OCI-LY7 (cell line): ENCODE measurements at regions not wholly inside any gene's neighbourhood (a gene's known extent, or its start where the extent isn't known, plus 50 kb on each side); places are given as distances from the start of the nearest gene placed in this dataset.

Experiments
- BruUV-seq: library from RNA; stranded (reverse); fragments of 400-500 nt; replicated peaks from 2 replicates; lab custom pipeline; 2021; lab: Mats Ljungman, UMichigan
- CTCF ChIA-PET: fragments of 300-600 bp; sonication (Branson Sonifier 250); formaldehyde crosslinking; loops from one replicate; lab custom pipeline; 2022; ENCODE audit warnings: antibody characterized with exemption; ENCODE audit not compliant: unreplicated experiment; lab: Charles Lee
- POLR2A ChIA-PET: fragments of 300-600 bp; sonication (Branson Sonifier 250); formaldehyde crosslinking; loops from one replicate; lab custom pipeline; 2022; ENCODE audit warnings: antibody characterized with exemption; lab: Charles Lee
- DNase-seq: peaks from one replicate; pipeline ENCODE4 v3.0.0-alpha.2; 2015; ENCODE audit warnings: low spot score
- H2AFZ ChIP-seq: fragments of 200-600 bp; sonication (generic), shearing (Covaris generic); 2 replicates; pipeline ENCODE4 v1.6.1; 2014; ENCODE audit warnings: mild to moderate bottlenecking, antibody characterized with exemption, low read length, moderate library complexity
- H3K27ac ChIP-seq: fragments of 200-600 bp; sonication (generic); 2 replicates; pipeline ENCODE4 v1.5.1; 2014; ENCODE audit warnings: mixed run types, low read depth, mild to moderate bottlenecking, moderate library complexity, low read length, inconsistent platforms; ENCODE audit not compliant: poor library complexity, severe bottlenecking
- H3K36me3 ChIP-seq: fragments of 200-600 bp; sonication (generic); 2 replicates; pipeline ENCODE4 v1.6.1; 2014; ENCODE audit warnings: mild to moderate bottlenecking, antibody characterized with exemption, low read length, moderate library complexity, mixed read lengths; ENCODE audit not compliant: insufficient read depth
- H3K4me1 ChIP-seq: fragments of 200-600 bp; sonication (generic); 2 replicates; pipeline ENCODE4 v1.5.1; 2014; ENCODE audit warnings: mild to moderate bottlenecking, low read length; ENCODE audit not compliant: insufficient read depth, poor library complexity, severe bottlenecking
- H3K4me2 ChIP-seq: fragments of 200-600 bp; sonication (generic); 2 replicates; pipeline ENCODE4 v1.6.1; 2014; ENCODE audit warnings: mild to moderate bottlenecking, low read length
- H3K4me3 ChIP-seq: fragments of 200-600 bp; sonication (generic); 2 replicates; pipeline ENCODE4 v1.5.1; 2014; ENCODE audit warnings: mild to moderate bottlenecking, low read depth, low read length; ENCODE audit not compliant: poor library complexity, severe bottlenecking
- H3K79me2 ChIP-seq: fragments of 200-600 bp; sonication (generic); 2 replicates; pipeline ENCODE4 v1.6.1; 2016; ENCODE audit warnings: low read depth, mild to moderate bottlenecking, low read length, moderate library complexity, mixed read lengths; ENCODE audit not compliant: insufficient read depth
- H3K9me2 ChIP-seq: fragments of 200-600 bp; sonication (generic); 2 replicates; pipeline ENCODE4 v1.6.1; 2016; ENCODE audit warnings: mild to moderate bottlenecking, low read length, mixed read lengths; ENCODE audit not compliant: insufficient read depth
- H3K9me3 ChIP-seq: fragments of 200-600 bp; sonication (generic); 2 replicates; pipeline ENCODE4 v1.6.1; 2014; ENCODE audit warnings: mild to moderate bottlenecking, mixed run types, low read length, mixed read lengths
- H4K20me1 ChIP-seq: fragments of 200-600 bp; sonication (generic); 2 replicates; pipeline ENCODE4 v1.6.1; 2014; ENCODE audit warnings: mild to moderate bottlenecking, antibody characterized with exemption, low read length, moderate library complexity, mixed read lengths; ENCODE audit not compliant: insufficient read depth
- CTCF ChIP-seq: fragments of 200-600 bp; sonication (generic); conservative IDR thresholded peaks from 2 replicates; pipeline ENCODE4 v1.5.1; 2014; ENCODE audit warnings: mild to moderate bottlenecking, antibody characterized with exemption, low read length, moderate library complexity, mixed read lengths
- EZH2phosphoT487 ChIP-seq: fragments of 200-600 bp; sonication (generic); IDR thresholded peaks from 2 replicates; pipeline ENCODE4 v1.6.1; 2018; ENCODE audit warnings: low read depth, borderline replicate concordance, mild to moderate bottlenecking, mixed run types, antibody characterized with exemption, low read length, moderate library complexity, mixed read lengths
- intact Hi-C: fragments of 100-400 bp; cut with micrococcal nuclease; formaldehyde crosslinking; loops from one replicate; pipeline ENCODE4 v1.10.0; 2022; ENCODE audit not compliant: unreplicated experiment

- Histone ChIP-seq H3K79me2 (no peaks in the 10 kb centered on the region), H3K4me1 (no peaks in the 10 kb centered on the region), H3K9me3 (no peaks in the 10 kb centered on the region), H3K36me3 (no peaks in the 10 kb centered on the region), H4K20me1 (no peaks in the 10 kb centered on the region), H3K4me3 (no peak overlapping the region), H3K27ac (no peak overlapping the region), H3K4me2 (no peak overlapping the region), H3K9me2 (no peaks in the 10 kb centered on the region), H2AFZ (no peak overlapping the region)
- ChIA-PET POLR2A (interaction anchor here (0.7 kb wide), 1 partner anchor 12 kb away, joined by 4 read pairs; no protein-coding TSS in a partner anchor), CTCF (no interaction called here)
- no peak for DNase-seq
- no TSS peak for BruUV-seq
- intact Hi-C loops = no loop called here
- TF ChIP-seq EZH2phosphoT487 (no peak), CTCF (no peak)
These were observed 600.7 kb downstream of the HDGFL1 start for GRCh38 chr6:23170049-23170448.

- Histone ChIP-seq H4K20me1 (no peaks in the 10 kb centered on the region), H3K4me2 (no peak overlapping the region), H3K27ac (no peak overlapping the region), H3K4me1 (no peaks in the 10 kb centered on the region), H3K36me3 (no peaks in the 10 kb centered on the region), H3K9me2 (no peaks in the 10 kb centered on the region), H2AFZ (no peak overlapping the region), H3K79me2 (no peaks in the 10 kb centered on the region), H3K9me3 (no peaks in the 10 kb centered on the region), H3K4me3 (no peak overlapping the region)
- intact Hi-C loops = no loop called here
- BruUV-seq = no TSS peak
- no peak for DNase-seq
- TF ChIP-seq EZH2phosphoT487 (no peak), CTCF (no peak)
- ChIA-PET POLR2A (interaction anchor here (0.6 kb wide), 1 partner anchor 100 kb away, joined by 3 read pairs; no protein-coding TSS in a partner anchor), CTCF (no interaction called here)
These were observed 603.9 kb downstream of the HDGFL1 start for GRCh38 chr6:23173234-23173633.

GRCh38 chr6:23174781-23175361 is 605.5 kb downstream of the HDGFL1 start:
- TF ChIP-seq CTCF (no peak), EZH2phosphoT487 (no peak)
- ChIA-PET POLR2A (no interaction called here), CTCF (no interaction called here)
- Histone ChIP-seq H3K9me2 (no peaks in the 10 kb centered on the region), H3K79me2 (no peaks in the 10 kb centered on the region), H3K4me1 (no peaks in the 10 kb centered on the region), H3K27ac (no peak overlapping the region), H3K4me3 (no peak overlapping the region), H3K9me3 (no peaks in the 10 kb centered on the region), H4K20me1 (no peaks in the 10 kb centered on the region), H2AFZ (no peak overlapping the region), H3K36me3 (no peaks in the 10 kb centered on the region), H3K4me2 (no peak overlapping the region)
- no TSS peak for BruUV-seq
- DNase-seq = no peak
- intact Hi-C loops = no loop called here
